ENCODE measurements at regions not wholly inside any gene's neighbourhood (a gene's known extent, or its start where the extent isn't known, plus 50 kb on each side); places are given as distances from the start of the nearest gene placed in this dataset.
"Not testable (repeated sequence)": the region's sequence is repeated elsewhere in the genome, so short reads cannot be mapped to it uniquely, and the experiment has no call there.

- no peak for DNase-seq
These were observed 56.7 kb downstream of the CCDC74A start for GRCh38 chr2:131584380-131584779.

DNA sequence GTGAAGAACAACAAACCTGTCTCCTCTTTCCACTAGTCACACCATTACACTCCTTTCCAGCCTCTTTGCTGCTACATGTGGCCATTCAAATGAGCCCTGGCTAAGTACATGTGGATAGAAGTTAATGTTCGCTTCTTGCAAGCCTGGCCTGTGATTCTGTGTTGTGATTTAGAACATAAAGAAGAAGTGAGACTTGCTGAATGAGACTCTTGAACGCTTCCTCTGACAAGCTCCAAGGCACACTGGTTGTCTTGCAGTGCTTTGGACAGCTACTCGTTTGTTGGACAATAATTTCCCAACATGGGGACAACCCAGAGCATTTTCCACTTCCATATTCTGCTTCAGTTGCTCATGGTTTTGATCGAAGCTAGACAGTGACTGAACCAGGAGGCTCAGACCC, 57.3 kb downstream of the CCDC74A start:
- no peak for DNase-seq

DNA sequence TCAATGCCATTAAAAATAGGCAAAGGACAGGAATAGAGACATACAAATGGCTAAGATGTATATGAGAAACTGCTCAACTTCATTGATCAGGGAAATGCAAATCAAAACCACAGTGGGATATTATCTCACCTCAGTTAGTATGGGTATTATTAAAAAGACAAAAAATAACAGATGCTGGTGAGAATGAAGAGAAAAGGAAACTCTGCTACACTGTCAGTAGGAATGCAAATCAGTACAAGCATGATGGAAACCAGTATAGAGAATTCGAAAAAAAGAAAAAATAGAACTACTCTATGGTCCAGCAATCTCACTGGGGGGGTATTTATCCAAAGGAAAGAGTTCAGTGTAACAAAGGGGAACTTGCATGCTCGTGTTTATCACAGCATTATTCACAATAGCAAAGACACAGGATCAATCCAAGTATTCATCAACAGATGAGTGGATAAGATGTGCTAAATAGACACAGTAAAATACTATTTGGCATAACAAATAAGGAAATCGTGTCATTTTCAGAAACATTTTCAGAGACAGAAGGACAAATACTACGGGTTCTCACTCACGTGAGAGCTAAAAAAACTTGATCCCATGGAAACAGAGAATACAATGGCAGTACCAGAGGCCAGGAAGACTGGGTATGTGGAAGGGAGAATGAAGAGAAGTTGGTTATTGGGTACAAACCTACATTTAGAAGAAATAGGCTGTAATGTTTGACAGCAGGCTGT, 60.6 kb downstream of the CCDC74A start:
- DNase-seq: no peak

DNA sequence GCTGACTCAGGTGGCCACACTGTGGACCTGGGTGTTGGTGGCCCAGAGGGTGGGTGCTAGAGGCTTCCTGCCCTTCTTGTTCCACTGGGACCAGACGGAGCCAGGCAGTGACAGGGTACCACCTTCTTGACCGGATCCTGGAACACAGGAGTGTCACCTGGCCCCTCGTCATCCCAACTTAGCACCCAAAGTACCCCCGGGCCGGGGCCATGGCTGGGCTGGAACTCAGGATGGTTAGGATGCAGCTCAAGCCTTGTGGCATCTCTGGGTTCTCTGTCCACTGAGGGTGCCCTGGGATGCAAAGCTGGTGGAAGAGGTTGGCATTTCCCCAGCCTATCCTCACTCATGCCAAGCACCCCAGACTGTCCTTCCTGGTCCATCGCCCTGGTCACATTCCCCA, 61.4 kb downstream of the CCDC74A start:
- DNase-seq: not testable (repeated sequence)

DNA sequence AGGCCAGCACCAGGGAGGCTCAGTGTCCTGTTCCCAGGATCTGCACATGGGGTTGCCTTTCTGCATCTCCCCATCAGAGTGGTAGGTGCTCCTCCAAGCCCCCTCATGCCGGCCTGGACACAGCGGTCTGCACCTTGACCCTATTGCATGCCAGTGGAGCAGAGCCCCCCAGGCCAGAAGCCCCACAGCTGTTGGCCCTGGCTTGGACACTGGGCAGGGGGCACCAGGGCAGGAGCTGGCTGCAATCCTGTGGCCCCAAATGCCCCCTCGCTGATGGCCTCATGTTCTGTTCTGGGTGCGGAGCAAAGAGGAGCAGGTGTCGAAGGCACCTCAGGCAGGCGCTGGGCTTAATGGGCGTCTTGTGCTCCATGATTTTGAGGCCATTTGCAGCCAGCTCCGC, 62.7 kb downstream of the CCDC74A start:
- DNase-seq: no peak

- DNase-seq: no peak
These were observed 63.2 kb downstream of the CCDC74A start for GRCh38 chr2:131590896-131591295.

GRCh38 chr2:131596561-131596960, 68.9 kb downstream of the CCDC74A start:
- not testable (repeated sequence) for DNase-seq

DNA sequence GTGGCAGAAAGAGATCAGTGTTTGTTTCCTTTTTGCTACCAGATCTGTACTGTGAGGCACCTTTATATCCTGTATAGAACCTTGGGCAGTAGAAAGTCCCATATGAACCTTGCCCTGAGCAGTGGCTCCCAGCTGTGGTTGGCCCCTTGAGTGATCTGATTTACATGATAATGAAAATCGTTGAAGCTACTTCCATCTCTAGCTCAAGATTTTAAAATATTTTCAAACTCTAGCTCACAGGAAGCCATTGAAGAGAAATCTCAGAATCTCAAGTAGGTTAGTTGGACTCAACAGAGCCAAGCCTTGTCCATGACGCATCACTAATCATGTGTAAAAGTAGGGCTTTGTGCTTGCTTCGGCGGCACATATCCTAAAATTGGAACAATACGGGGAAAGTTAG, 74.8 kb downstream of the CCDC74A start:
- not testable (repeated sequence) for DNase-seq

- not testable (repeated sequence) for DNase-seq
These were observed 77.0 kb downstream of the CCDC74A start for GRCh38 chr2:131604652-131605051.

GRCh38 chr2:131606366-131606765, 78.7 kb downstream of the CCDC74A start:
- DNase-seq: not testable (repeated sequence)

DNA sequence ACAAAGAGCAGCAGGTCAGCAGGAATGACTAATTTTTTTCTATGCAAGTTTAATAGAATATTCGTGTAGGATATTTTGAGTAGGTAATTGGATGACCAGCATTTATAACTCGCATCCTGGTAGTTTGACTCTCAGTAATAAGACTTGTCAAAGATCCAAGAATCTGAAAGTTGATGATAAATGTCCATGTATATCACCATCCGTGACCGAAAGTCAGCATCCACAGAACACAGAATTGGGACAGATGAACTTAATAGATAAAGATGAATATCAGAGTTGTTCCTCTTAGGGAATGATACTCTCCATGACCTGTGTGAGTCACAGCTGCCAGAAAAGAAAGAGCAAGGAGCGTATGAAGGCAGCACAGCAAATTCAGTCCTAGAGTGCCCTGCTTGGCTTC, 79.4 kb downstream of the CCDC74A start:
- not testable (repeated sequence) for DNase-seq

- not testable (repeated sequence) for DNase-seq
These were observed 86.9 kb downstream of the CCDC74A start for GRCh38 chr2:131614539-131614938.

DNA sequence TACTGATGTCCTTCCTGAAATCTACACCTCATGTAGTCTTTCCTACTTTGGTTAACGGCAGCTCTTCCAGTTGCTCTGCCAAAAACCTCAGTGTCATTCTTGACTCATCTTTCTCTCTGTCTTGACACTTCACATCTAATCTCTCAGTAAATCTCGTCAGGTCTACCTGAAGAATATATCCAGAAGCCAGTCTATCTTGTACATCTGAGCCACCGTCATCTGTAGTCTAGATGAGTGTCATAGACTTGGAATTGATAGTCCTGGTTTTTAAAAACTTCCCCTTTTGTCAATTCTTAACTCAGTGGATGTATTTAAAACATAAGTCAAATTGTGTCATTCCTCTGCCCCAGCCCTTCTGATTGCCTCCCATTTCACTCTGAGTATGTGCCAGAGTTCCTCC, 90.6 kb downstream of the CCDC74A start:
- not testable (repeated sequence) for DNase-seq

DNA sequence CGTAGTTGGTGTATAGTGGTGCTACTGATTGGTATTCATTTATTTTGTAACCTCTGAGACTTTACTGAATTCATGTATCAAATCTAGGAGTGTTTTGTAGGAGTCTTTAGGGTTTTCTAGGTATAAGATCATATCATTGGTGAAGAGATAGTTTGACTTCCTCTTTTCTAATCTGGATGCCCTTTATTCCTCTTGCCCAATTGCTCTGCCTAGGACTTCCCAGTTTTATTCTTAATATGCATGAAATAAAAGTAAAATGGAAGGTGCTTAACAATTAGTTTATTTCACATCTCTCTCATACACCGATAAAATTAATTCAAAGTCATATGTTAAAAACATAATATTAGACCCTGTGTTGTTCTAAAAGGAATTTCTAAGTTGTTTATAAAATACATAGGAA, 95.2 kb downstream of the CCDC74A start:
- DNase-seq: not testable (repeated sequence)

GRCh38 chr2:131626011-131626410, 98.3 kb downstream of the CCDC74A start:
- DNase-seq: not testable (repeated sequence)

DNA sequence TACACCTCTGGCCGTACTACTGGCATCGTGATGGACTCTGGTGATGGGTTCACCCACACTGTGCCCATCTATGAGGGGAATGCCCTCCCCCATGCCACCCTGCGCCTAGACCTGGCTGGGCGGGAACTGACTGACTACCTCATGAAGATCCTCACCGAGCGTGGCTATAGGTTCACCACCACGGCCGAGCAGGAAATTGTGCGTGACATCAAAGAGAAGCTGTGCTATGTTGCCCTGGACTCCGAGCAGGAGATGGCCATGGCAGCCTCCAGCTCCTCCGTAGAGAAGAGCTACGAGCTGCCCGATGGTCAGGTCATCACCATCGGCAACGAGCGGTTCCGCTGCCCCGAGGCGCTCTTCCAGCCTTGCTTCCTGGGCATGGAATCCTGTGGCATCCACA, 98.9 kb downstream of the CCDC74A start:
- not testable (repeated sequence) for DNase-seq

DNA sequence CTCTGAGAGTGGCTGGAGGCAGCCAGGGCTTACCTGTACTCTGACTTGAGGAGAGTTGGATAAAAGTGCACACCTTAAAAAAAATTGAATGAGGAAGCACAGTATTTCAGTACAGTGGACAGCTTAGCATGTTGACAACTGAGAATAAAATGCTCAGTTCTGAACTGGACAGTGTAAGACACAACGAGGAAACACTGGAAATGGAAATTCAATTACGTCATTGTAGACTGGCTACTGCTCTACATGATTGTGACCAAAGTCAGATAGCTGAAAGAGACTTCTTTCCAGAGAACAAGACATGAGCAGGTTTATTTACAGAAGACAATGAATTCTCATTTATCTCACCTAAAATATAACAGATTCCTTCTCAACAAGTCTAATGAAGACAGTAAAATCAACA, 100.1 kb downstream of the CCDC74A start:
- not testable (repeated sequence) for DNase-seq

DNA sequence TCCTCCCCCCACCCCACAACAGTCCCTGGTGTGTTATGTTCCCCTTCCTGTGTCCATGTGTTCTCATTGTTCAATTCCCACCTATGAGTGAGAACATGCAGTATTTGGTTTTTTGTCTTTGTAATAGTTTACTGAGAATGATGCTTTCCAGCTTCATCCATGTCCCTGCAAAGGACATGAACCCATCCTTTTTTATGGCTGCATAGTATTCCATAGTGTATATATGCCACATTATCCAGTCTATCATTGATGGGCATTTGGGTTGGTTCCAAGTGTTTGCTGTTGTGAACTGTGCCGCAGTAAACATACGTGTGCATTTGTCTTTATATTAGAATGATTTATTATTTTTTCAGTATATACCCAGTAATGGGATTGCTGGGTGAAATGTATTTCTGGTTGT, 104.0 kb downstream of the CCDC74A start:
- not testable (repeated sequence) for DNase-seq

- not testable (repeated sequence) for DNase-seq
These were observed 105.7 kb downstream of the CCDC74A start for GRCh38 chr2:131633405-131633804.

GRCh38 chr2:131633827-131634695, 106.4 kb downstream of the CCDC74A start:
- DNase-seq: not testable (repeated sequence)

DNA sequence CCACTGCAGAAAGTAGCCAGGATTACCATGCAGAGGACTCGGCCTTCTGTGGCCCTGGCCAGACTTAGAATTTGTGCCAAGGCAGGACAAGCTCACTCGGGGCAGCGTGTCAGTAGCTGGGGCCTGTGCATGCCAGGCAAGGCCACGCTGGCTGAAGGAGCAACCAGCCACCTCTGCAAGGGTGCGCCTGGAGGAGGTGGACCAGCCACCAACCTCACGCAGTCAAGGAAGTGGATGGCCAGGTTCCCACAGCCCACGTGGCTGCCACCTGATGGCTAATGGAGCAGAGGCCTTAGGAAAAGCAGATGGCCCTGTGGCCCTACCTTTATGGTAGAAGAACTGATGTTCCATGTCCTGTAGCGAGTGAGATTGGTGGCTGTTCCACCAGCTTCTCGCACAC, 107.9 kb downstream of the CCDC74A start:
- DNase-seq: no peak

DNA sequence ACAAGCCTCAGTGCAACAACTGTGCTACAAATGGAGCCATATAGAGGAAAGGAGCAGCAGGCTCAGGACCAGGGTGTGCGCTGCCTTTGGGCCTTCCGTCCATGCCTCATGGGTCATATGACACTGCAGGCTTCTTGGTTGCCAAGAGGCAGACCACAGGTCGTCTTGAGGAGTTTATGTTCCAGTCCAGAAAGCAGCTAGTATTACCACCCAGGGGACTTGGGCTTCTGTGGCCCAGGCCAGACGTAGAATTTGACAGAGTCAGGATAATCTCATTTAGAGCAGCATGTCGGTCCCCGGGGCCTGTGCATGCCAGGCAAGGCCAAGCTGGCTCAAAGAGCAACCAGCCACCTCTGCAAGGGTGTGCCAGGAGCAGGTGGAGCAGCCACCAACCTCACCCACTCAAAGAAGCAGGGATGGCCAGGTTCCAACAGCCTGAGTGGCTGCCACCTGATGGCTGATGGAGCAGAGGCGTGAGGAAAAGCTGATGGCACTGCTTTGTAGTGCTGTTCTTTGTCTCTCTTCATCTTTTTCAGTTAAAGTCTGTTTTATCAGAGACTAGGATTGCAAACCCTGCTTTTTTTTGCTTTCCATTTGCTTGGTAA, 109.1 kb downstream of the CCDC74A start:
- not testable (repeated sequence) for DNase-seq

DNA sequence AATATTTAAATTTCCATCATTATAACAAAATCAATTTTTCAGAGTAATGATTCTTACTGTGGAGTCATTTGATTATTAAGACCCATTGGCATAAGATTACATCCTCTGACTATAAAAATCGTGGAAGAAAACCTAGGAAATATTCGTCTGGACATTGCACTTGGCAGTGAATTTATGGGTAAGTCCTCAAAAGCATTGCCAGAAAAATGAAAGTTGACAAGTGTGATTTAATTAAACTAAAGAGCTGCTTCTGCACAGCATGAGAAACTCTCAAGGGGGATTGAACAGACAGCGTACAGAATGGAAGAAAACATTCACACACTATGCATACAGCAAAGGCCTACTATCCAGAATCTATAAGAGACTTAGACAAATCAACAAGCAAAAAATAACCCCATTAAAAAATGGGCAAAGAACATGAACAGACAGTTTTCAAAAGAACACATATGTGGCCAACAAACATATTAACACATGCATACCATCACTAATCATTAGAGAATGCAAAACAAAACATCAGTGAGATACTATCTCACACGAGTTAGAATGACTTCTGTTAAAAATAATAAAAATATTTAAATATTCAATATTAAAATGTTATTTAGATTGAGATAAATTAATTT, 111.4 kb downstream of the CCDC74A start:
- not testable (repeated sequence) for DNase-seq

All from CD4-positive, alpha-beta T cell treated with Interleukin-17A for 4 hours (primary cell).